Trophoblast cell (in vitro differentiated cells and primary cell): ENCODE measurements at regions not wholly inside any gene's neighbourhood (a gene's known extent, or its start where the extent isn't known, plus 50 kb on each side); places are given as distances from the start of the nearest gene placed in this dataset.
"Not testable (repeated sequence)": the region's sequence is repeated elsewhere in the genome, so short reads cannot be mapped to it uniquely, and the experiment has no call there.

Experiments used
- DNase-seq, 2 donors: peaks; one replicate each; pipeline ENCODE4 v3.0.0-alpha.2; 2016
- H2AFZ ChIP-seq: 2 replicates; pipeline ENCODE4 v1.6.1; 2013; ENCODE audit warnings: low read length, moderate library complexity, mild to moderate bottlenecking; ENCODE audit not compliant: insufficient read depth, poor library complexity
- H2AK5ac ChIP-seq: 2 replicates; pipeline ENCODE4 v1.6.1; 2013; ENCODE audit warnings: mild to moderate bottlenecking, low read length
- H2BK120ac ChIP-seq: 2 replicates; pipeline ENCODE4 v1.6.1; 2013; ENCODE audit warnings: low read length, mild to moderate bottlenecking, moderate library complexity; ENCODE audit not compliant: insufficient read depth, poor library complexity
- H2BK12ac ChIP-seq: 2 replicates; pipeline ENCODE4 v1.6.1; 2013; ENCODE audit warnings: mild to moderate bottlenecking, low read length, moderate library complexity
- H2BK5ac ChIP-seq: 2 replicates; pipeline ENCODE4 v1.6.1; 2013; ENCODE audit warnings: low read length, low read depth, moderate library complexity, mild to moderate bottlenecking; ENCODE audit not compliant: poor library complexity
- H3K14ac ChIP-seq: 2 replicates; pipeline ENCODE4 v1.6.1; 2013; ENCODE audit warnings: mild to moderate bottlenecking, low read length
- H3K18ac ChIP-seq: 2 replicates; pipeline ENCODE4 v1.6.1; 2013; ENCODE audit warnings: mild to moderate bottlenecking, low read length
- H3K23ac ChIP-seq: 2 replicates; pipeline ENCODE4 v1.6.1; 2013; ENCODE audit warnings: low read length
- H3K27ac ChIP-seq: 2 replicates; pipeline ENCODE4 v1.5.1; 2013; ENCODE audit warnings: low read depth, mild to moderate bottlenecking, inconsistent platforms, low read length, moderate library complexity
- H3K27me3 ChIP-seq: 2 replicates; pipeline ENCODE4 v1.6.1; 2013; ENCODE audit warnings: inconsistent platforms, mild to moderate bottlenecking, low read length, moderate library complexity; ENCODE audit not compliant: insufficient read depth
- H3K36me3 ChIP-seq, 2 experiments: 1 replicate in 1 of 2; 2 replicates in 1 of 2; pipeline ENCODE4 v1.6.1; 2013; ENCODE audit warnings: low read length in 2 of 2, mild to moderate bottlenecking in 2 of 2, moderate library complexity in 1 of 2; ENCODE audit not compliant: insufficient read depth in 2 of 2, control insufficient read depth in 1 of 2
- H3K4ac ChIP-seq: 2 replicates; pipeline ENCODE4 v1.6.1; 2013; ENCODE audit warnings: low read depth, mild to moderate bottlenecking, low read length, moderate library complexity
- H3K4me1 ChIP-seq, 2 experiments: 1 replicate in 1 of 2; 2 replicates in 1 of 2; pipeline ENCODE4 v1.6.1; 2013; ENCODE audit warnings: low read length in 2 of 2, mild to moderate bottlenecking in 2 of 2, moderate library complexity in 1 of 2; ENCODE audit not compliant: insufficient read depth in 2 of 2, control insufficient read depth in 1 of 2
- H3K4me2 ChIP-seq: 2 replicates; pipeline ENCODE4 v1.6.1; 2013; ENCODE audit warnings: inconsistent platforms, mild to moderate bottlenecking, low read length, moderate library complexity
- H3K4me3 ChIP-seq: 2 replicates; pipeline ENCODE4 v1.5.1; 2013; ENCODE audit warnings: mild to moderate bottlenecking, low read depth, low read length, inconsistent platforms
- H3K79me1 ChIP-seq: one replicate; pipeline ENCODE4 v1.6.1; 2013; ENCODE audit warnings: low read length
- H3K79me2 ChIP-seq: 2 replicates; pipeline ENCODE4 v1.6.1; 2013; ENCODE audit warnings: low read length, mild to moderate bottlenecking; ENCODE audit not compliant: control insufficient read depth, insufficient read depth, poor library complexity
- H3K9ac ChIP-seq: 2 replicates; pipeline ENCODE4 v1.6.1; 2013; ENCODE audit warnings: mild to moderate bottlenecking, low read length
- H3K9me3 ChIP-seq: 2 replicates; pipeline ENCODE4 v1.6.1; 2013; ENCODE audit warnings: low read depth, mild to moderate bottlenecking, control low read depth, inconsistent platforms, low read length; ENCODE audit not compliant: insufficient read depth
- H4K12ac ChIP-seq: 2 replicates; pipeline ENCODE4 v1.6.1; 2013; ENCODE audit warnings: low read depth, mild to moderate bottlenecking, low read length, moderate library complexity
- H4K8ac ChIP-seq: 2 replicates; pipeline ENCODE4 v1.6.1; 2013; ENCODE audit warnings: low read depth, mild to moderate bottlenecking, low read length, moderate library complexity
- H4K91ac ChIP-seq: one replicate; pipeline ENCODE4 v1.6.1; 2013; ENCODE audit warnings: low read depth, mild to moderate bottlenecking, low read length, moderate library complexity
- WGBS: extraction: QIAGEN DNeasy Blood & Tissue Kit; methylation state at CpG from one replicate; pipeline ENCODE4 v1.1.7; 2013; ENCODE audit warnings: missing lambda C conversion rate; ENCODE audit not compliant: insufficient read length, insufficient coverage; ENCODE audit errors: extremely low coverage; 5-methylcytosine and 5-hydroxymethylcytosine counted together

DNA sequence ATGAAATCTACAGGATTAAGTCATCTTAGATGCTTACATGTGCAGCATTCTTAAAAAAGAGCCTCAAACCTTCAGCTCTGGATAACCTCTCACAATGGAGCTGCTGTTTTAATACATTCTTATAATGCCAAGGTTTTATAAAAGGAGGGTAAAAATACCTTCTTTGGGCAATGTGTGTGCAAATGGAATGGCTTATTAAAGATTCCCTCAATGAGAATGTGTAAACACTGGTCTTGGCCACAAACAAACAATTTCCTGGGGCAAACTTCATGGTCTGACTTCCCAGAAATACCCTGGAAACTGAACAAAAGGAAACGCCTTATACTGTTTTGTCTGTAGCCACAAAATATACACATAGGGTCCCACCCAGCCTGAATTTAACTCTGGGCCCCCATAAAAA lies 148.6 kb upstream of the INTU start:
- no peak overlapping the region for H4K91ac ChIP-seq
- H3K4me1 ChIP-seq = no peaks in the 10 kb centered on the region
- H2BK120ac ChIP-seq = no peak overlapping the region
- H3K9ac ChIP-seq = no peak overlapping the region
- no peak overlapping the region for H3K4me2 ChIP-seq
- no peak overlapping the region for H4K8ac ChIP-seq
- H3K4ac ChIP-seq = no peak overlapping the region
- no peaks in the 10 kb centered on the region for H3K9me3 ChIP-seq
- H2BK5ac ChIP-seq = no peak overlapping the region
- H4K12ac ChIP-seq = no peak overlapping the region
- no peak overlapping the region for H2AFZ ChIP-seq
- H3K18ac ChIP-seq = no peak overlapping the region
- no peak overlapping the region for H3K14ac ChIP-seq
- H3K23ac ChIP-seq = no peak overlapping the region
- no peaks in the 10 kb centered on the region for H3K79me2 ChIP-seq
- no peaks in the 10 kb centered on the region for H3K79me1 ChIP-seq
- no peak overlapping the region for H3K4me3 ChIP-seq
- H3K36me3 ChIP-seq = no peaks in the 10 kb centered on the region
- no peak for DNase-seq
- no peak overlapping the region for H2AK5ac ChIP-seq
- no peaks in the 10 kb centered on the region for H3K27me3 ChIP-seq
- WGBS = no CpG with 5 or more reads among the region's 1 CpG
- no peak overlapping the region for H3K27ac ChIP-seq
- H2BK12ac ChIP-seq = no peak overlapping the region

DNA sequence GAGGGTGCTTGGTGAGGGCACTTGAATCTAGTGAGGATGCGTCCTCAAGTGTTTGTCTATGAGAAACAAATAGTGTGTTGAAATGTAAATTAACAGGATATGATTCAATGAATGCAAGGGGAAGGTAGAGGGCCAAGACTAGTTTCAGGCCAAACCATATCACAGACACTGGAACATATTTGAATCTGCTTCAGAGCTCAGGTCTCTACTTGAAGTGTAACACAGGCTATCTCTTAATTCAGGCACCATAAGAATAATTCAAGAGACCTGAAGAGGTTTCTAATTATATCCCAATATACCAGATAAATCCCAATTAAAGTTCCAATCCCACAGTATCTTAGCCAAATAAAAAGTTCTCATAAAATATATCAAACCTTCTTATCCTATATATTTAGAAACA lies 146.5 kb upstream of the INTU start:
- H3K4me1 ChIP-seq = no peaks in the 10 kb centered on the region
- no peak overlapping the region for H2AFZ ChIP-seq
- H2BK5ac ChIP-seq = no peak overlapping the region
- no peaks in the 10 kb centered on the region for H3K9me3 ChIP-seq
- no peaks in the 10 kb centered on the region for H3K27me3 ChIP-seq
- no peak overlapping the region for H2BK12ac ChIP-seq
- no peak overlapping the region for H3K23ac ChIP-seq
- H3K79me2 ChIP-seq = no peaks in the 10 kb centered on the region
- no peak overlapping the region for H2BK120ac ChIP-seq
- H3K27ac ChIP-seq = no peak overlapping the region
- no peak overlapping the region for H4K12ac ChIP-seq
- no peaks in the 10 kb centered on the region for H3K36me3 ChIP-seq
- no peak overlapping the region for H3K4me2 ChIP-seq
- no peak for DNase-seq
- no peak overlapping the region for H3K4ac ChIP-seq
- no CpG with 5 or more reads among the region's 1 CpG for WGBS
- no peak overlapping the region for H4K8ac ChIP-seq
- no peak overlapping the region for H3K4me3 ChIP-seq
- H3K14ac ChIP-seq = no peak overlapping the region
- no peak overlapping the region for H2AK5ac ChIP-seq
- no peak overlapping the region for H3K9ac ChIP-seq
- no peak overlapping the region for H4K91ac ChIP-seq
- H3K18ac ChIP-seq = no peak overlapping the region
- no peaks in the 10 kb centered on the region for H3K79me1 ChIP-seq

DNA sequence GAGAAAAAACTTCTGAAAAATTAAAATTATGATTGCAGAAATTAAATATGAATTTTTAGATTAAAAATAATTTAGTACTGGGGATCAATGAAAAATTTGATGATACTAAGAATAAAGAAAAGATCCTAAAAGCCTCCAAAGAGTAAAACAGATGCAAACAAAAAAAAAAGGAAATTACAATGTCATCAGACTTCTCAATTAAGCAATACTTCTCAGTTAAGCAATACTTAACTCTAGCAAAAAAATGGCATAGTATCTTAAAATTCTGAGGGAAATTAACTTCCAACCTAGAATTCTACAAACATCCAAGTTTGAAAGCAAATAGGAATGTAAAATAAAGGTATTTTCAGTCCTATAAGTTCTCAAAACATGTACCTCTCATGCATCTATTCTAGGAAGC lies 141.2 kb upstream of the INTU start:
- H3K14ac ChIP-seq = no peak overlapping the region
- no peak overlapping the region for H4K91ac ChIP-seq
- no peaks in the 10 kb centered on the region for H3K79me2 ChIP-seq
- H3K23ac ChIP-seq = no peak overlapping the region
- no peak overlapping the region for H3K18ac ChIP-seq
- H3K36me3 ChIP-seq = no peaks in the 10 kb centered on the region
- H3K9me3 ChIP-seq = no peaks in the 10 kb centered on the region
- H3K27ac ChIP-seq = no peak overlapping the region
- H4K12ac ChIP-seq = no peak overlapping the region
- H2BK5ac ChIP-seq = no peak overlapping the region
- no peak overlapping the region for H3K9ac ChIP-seq
- no peak overlapping the region for H3K4me3 ChIP-seq
- H3K79me1 ChIP-seq = no peaks in the 10 kb centered on the region
- no peak overlapping the region for H2AK5ac ChIP-seq
- no peaks in the 10 kb centered on the region for H3K27me3 ChIP-seq
- no peak for DNase-seq
- no peak overlapping the region for H3K4ac ChIP-seq
- H3K4me1 ChIP-seq = no peaks in the 10 kb centered on the region
- H4K8ac ChIP-seq = no peak overlapping the region
- no peak overlapping the region for H3K4me2 ChIP-seq
- no peak overlapping the region for H2AFZ ChIP-seq
- H2BK120ac ChIP-seq = no peak overlapping the region
- H2BK12ac ChIP-seq = no peak overlapping the region

DNA sequence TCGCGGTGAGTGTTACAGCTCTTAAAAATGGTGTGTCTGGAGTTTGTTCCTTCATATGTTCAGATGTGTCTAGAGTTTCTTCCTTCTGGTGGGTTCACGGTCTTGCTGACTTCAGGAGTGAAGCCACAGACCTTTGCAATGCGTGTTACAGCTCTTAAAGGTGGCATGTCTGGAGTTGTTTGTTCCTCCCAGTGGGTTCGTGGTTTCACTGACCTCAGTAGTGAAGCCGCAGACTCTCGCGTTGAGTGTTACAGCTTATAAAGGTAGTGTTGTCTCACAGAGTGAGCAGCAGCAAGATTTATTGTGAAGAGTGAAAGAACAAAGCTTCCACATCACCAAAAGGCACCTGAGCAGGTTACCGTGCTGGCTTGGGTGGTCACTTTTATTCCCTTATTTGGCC lies 135.9 kb upstream of the INTU start:
- not testable (repeated sequence) for H3K4me1 ChIP-seq, H4K91ac ChIP-seq, H3K79me1 ChIP-seq, H3K4me2 ChIP-seq, H4K12ac ChIP-seq, H3K18ac ChIP-seq, H2BK120ac ChIP-seq, H2BK5ac ChIP-seq, H3K27ac ChIP-seq, H3K23ac ChIP-seq, H3K9ac ChIP-seq, H4K8ac ChIP-seq, DNase-seq, H3K4me3 ChIP-seq, H3K14ac ChIP-seq, H2AK5ac ChIP-seq, H3K4ac ChIP-seq, H2AFZ ChIP-seq, H3K79me2 ChIP-seq, H3K36me3 ChIP-seq, H3K9me3 ChIP-seq, H2BK12ac ChIP-seq, H3K27me3 ChIP-seq
- no CpG with 5 or more reads among the region's 9 CpGs for WGBS

DNA sequence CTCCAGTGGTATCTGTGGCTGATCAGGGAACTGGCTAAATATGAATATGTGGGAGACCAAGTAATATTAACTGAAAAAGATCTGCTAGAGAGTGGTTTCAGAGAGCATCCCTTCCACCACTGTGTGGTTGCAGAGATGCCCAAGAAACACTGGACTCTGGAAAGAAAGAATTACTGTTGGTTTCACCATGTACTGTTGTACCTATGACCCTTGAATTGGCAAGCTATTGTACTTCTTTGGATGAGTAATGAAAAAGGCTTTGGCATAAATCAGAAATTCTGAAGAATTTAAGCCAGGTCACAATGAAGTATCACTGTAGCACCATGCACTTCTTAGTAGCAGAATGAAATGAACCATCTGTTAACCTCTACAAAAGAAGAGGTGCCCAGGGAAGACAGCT lies 134.4 kb upstream of the INTU start:
- Histone ChIP-seq H3K27me3 (no peaks in the 10 kb centered on the region), H3K27ac (no peak overlapping the region), H3K14ac (no peak overlapping the region), H4K91ac (no peak overlapping the region), H4K8ac (no peak overlapping the region), H3K18ac (no peak overlapping the region), H3K4me1 (no peaks in the 10 kb centered on the region), H2BK5ac (no peak overlapping the region), H3K4me3 (no peak overlapping the region), H3K9ac (no peak overlapping the region), H3K9me3 (no peaks in the 10 kb centered on the region), H2AFZ (no peak overlapping the region), H2AK5ac (no peak overlapping the region), H3K36me3 (no peaks in the 10 kb centered on the region), H2BK120ac (no peak overlapping the region), H3K79me1 (no peaks in the 10 kb centered on the region), H4K12ac (no peak overlapping the region), H3K23ac (no peak overlapping the region), H3K4ac (no peak overlapping the region), H3K79me2 (no peaks in the 10 kb centered on the region), H2BK12ac (no peak overlapping the region), H3K4me2 (no peak overlapping the region)
- DNase-seq = no peak
